Endothelial cell (in vitro differentiated cells): ENCODE measurements at regions not wholly inside any gene's neighbourhood (a gene's known extent, or its start where the extent isn't known, plus 50 kb on each side); places are given as distances from the start of the nearest gene placed in this dataset.

ENCODE experiments used
- DNase-seq: peaks from one replicate; pipeline ENCODE4 v3.0.0; 2021; ENCODE audit warnings: low spot score
- H3K27ac Mint-ChIP-seq: one replicate; pipeline ENCODE4 v1.8.0; 2021; ENCODE audit warnings: mixed read lengths, inconsistent platforms; ENCODE audit not compliant: unreplicated experiment
- H3K27me3 Mint-ChIP-seq: one replicate; pipeline ENCODE4 v1.8.0; 2021; ENCODE audit warnings: mild to moderate bottlenecking, moderate library complexity, mixed read lengths, inconsistent platforms; ENCODE audit not compliant: unreplicated experiment
- H3K36me3 Mint-ChIP-seq: one replicate; pipeline ENCODE4 v1.8.0; 2021; ENCODE audit warnings: mild to moderate bottlenecking, low read depth, mixed read lengths, inconsistent platforms; ENCODE audit not compliant: unreplicated experiment
- H3K4me1 Mint-ChIP-seq: one replicate; pipeline ENCODE4 v1.8.0; 2021; ENCODE audit warnings: mild to moderate bottlenecking, mixed read lengths, inconsistent platforms; ENCODE audit not compliant: unreplicated experiment
- H3K4me3 Mint-ChIP-seq: one replicate; pipeline ENCODE4 v1.8.0; 2021; ENCODE audit warnings: mild to moderate bottlenecking, mixed read lengths, inconsistent platforms; ENCODE audit not compliant: unreplicated experiment
- H3K9me3 Mint-ChIP-seq: one replicate; pipeline ENCODE4 v1.8.0; 2021; ENCODE audit warnings: mixed read lengths, inconsistent platforms; ENCODE audit not compliant: unreplicated experiment
- CTCF ChIP-seq: fragments of 200-600 bp; sonication (generic); IDR thresholded peaks from one replicate; pipeline ENCODE4 v1.5.0; 2021; ENCODE audit warnings: antibody characterized with exemption; ENCODE audit not compliant: unreplicated experiment

DNA sequence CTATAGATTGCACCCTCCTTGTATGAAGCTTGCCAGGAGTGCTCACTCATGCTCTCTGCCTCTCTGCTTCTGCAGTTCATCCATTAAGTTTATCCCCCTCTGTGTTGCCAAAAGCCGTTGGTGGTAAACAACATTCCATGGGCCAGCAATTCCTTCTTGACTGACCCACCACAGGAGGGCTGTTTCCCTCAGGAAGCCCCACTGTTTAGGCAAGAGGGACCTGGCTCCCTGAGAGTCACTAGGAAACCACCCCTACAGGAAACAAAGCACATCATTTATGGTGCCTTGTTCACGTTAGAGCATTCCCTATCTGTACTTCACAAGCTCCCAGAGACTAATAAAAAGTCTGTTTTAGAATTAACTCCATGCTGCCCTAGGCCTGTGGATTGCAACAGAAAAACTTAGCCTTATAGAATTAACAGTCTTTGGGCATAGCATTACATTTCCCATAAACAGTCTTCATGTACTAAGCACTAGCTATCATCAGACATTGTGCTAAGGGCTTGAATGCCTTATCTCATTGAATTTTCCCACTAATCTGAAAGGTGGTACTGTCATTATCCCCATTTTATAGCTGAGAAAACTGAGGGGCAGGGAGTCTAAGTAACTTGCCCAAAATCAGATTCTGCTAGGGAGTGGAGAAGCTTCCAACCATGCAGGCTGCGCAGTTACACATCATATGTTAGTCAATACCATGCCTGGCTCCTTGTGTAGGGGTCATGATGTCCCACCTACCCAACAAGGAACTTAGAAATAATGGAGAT, 149.9 kb downstream of the SHQ1 start:
- no peaks in the 10 kb centered on the region for H3K9me3 Mint-ChIP-seq
- DNase-seq: no peak
- peaks cover 49% of the 10 kb centered on the region for H3K4me1 Mint-ChIP-seq
- no peak for TF ChIP-seq CTCF
- H3K36me3 Mint-ChIP-seq: no peaks in the 10 kb centered on the region
- H3K27ac Mint-ChIP-seq: peak overlapping the region; percentile 75
- H3K27me3 Mint-ChIP-seq: no peaks in the 10 kb centered on the region
- H3K4me3 Mint-ChIP-seq: peak overlapping the region; percentile 0

- Mint-ChIP-seq H3K4me1 (peaks cover 53% of the 10 kb centered on the region), H3K36me3 (no peaks in the 10 kb centered on the region), H3K4me3 (peak overlapping the region; percentile 0), H3K27ac (peak overlapping the region; percentile 75), H3K27me3 (no peaks in the 10 kb centered on the region), H3K9me3 (no peaks in the 10 kb centered on the region)
- TF ChIP-seq CTCF: no peak
- DNase-seq: no peak
Observed at GRCh38 chr3:72697717-72698116, 150.5 kb downstream of the SHQ1 start.

- Mint-ChIP-seq H3K36me3 (no peaks in the 10 kb centered on the region), H3K27ac (no peak overlapping the region), H3K9me3 (no peaks in the 10 kb centered on the region), H3K27me3 (no peaks in the 10 kb centered on the region), H3K4me1 (peaks cover 53% of the 10 kb centered on the region), H3K4me3 (no peak overlapping the region)
- no peak for TF ChIP-seq CTCF
- no peak for DNase-seq
Observed at GRCh38 chr3:72696815-72697214, 151.4 kb downstream of the SHQ1 start.

GRCh38 chr3:72694398-72694797, 153.8 kb downstream of the SHQ1 start:
- H3K4me1 Mint-ChIP-seq: peaks cover 43% of the 10 kb centered on the region
- H3K36me3 Mint-ChIP-seq: no peaks in the 10 kb centered on the region
- no peaks in the 10 kb centered on the region for H3K9me3 Mint-ChIP-seq
- no peak overlapping the region for H3K4me3 Mint-ChIP-seq
- no peaks in the 10 kb centered on the region for H3K27me3 Mint-ChIP-seq
- DNase-seq: no peak
- H3K27ac Mint-ChIP-seq: no peak overlapping the region
- TF ChIP-seq CTCF: no peak

DNA sequence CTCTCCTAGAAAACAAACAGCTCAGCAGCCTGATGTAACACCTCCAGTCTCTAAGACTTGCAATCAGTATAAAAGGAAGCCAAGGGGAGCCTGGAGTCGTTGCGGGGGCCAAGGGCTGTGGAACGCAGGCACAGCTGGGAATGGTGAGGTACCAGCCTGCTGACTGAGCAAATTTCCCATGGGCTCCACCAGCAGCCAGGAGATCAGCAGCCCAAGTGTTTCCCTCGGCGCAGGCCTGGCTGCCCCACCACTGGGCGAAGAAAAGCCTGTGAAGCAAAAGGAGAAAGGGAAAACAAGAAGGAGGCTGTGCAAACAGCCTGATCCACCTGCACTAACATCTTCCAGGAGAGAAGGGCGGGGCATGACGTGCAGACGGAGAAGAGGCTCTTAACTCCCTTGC, 155.3 kb downstream of the SHQ1 start:
- Mint-ChIP-seq H3K27me3 (no peaks in the 10 kb centered on the region), H3K9me3 (no peaks in the 10 kb centered on the region), H3K4me3 (no peak overlapping the region), H3K4me1 (peaks cover 29% of the 10 kb centered on the region), H3K36me3 (no peaks in the 10 kb centered on the region), H3K27ac (no peak overlapping the region)
- no peak for TF ChIP-seq CTCF
- DNase-seq: no peak
